Stomach (tissue), 8 donors: ENCODE measurements at regions not wholly inside any gene's neighbourhood (a gene's known extent, or its start where the extent isn't known, plus 50 kb on each side); places are given as distances from the start of the nearest gene placed in this dataset.

Experiments
- DNase-seq, 2 donors: peaks; one replicate each; pipeline versions ENCODE4 v3.0.0 to v3.0.0-alpha.2; 2013 to 2019
- H3K27ac ChIP-seq, 5 donors: fragments of 200-600 bp in 4 of 5; sonication (generic) in 4 of 5; one replicate each; pipeline ENCODE4 v1.5.1; 2013 to 2019; ENCODE audit warnings: mild to moderate bottlenecking in 1 of 5, moderate library complexity in 1 of 5
- H3K27me3 ChIP-seq, 3 donors: fragments of 200-600 bp; sonication (generic); one replicate each; pipeline ENCODE4 v1.5.1; 2017 to 2019; ENCODE audit warnings: mixed run types in 1 of 3
- H3K36me3 ChIP-seq, 4 donors: fragments of 200-600 bp; sonication (generic); 1 replicate in 3 of 4; 2 replicates in 1 of 4; pipeline ENCODE4 v1.5.1; 2016 to 2019
- H3K4me1 ChIP-seq, 4 donors: fragments of 200-600 bp; sonication (generic); one replicate each; pipeline ENCODE4 v1.5.1; 2016 to 2019
- H3K4me3 ChIP-seq, 4 donors: fragments of 200-600 bp; sonication (generic) in 3 of 4; one replicate each; pipeline ENCODE4 v1.5.1; 2016 to 2019; ENCODE audit warnings: mild to moderate bottlenecking in 1 of 4
- H3K9me3 ChIP-seq, 4 donors: fragments of 200-600 bp; sonication (generic); one replicate each; pipeline ENCODE4 v1.5.1; 2016 to 2019
- CTCF ChIP-seq, 7 experiments: fragments of 450-650 bp in 4 of 7; fragments of 200-600 bp in 3 of 7; sonication (generic) in 3 of 7; IDR thresholded peaks; one replicate each; pipeline ENCODE4 v1.5.1; 2016 to 2019; ENCODE audit warnings: antibody characterized with exemption in 7 of 7, control low read depth in 2 of 7, mild to moderate bottlenecking in 1 of 7
- EP300 ChIP-seq: sonication (generic); formaldehyde crosslinking; IDR thresholded peaks from one replicate; pipeline ENCODE4 v1.6.1; 2017; ENCODE audit warnings: antibody characterized with exemption
- POLR2A ChIP-seq, 4 donors: fragments of 450-650 bp; IDR thresholded peaks; one replicate each; pipeline ENCODE4 v1.6.1; 2016; ENCODE audit warnings: antibody characterized with exemption in 4 of 4, control low read depth in 2 of 4, mild to moderate bottlenecking in 1 of 4, moderate library complexity in 1 of 4
- POLR2AphosphoS5 ChIP-seq, 3 donors: sonication (generic); formaldehyde crosslinking; IDR thresholded peaks; one replicate each; pipeline ENCODE4 v1.6.1; 2016; ENCODE audit warnings: antibody characterized with exemption in 3 of 3
- WGBS, 5 donors: extraction: QIAGEN DNeasy Blood & Tissue Kit in 3 of 5; methylation state at CpG; one replicate each; pipeline versions ENCODE4 v1.1.5 to v1.1.7; 2013 to 2018; 5-methylcytosine and 5-hydroxymethylcytosine counted together
- intact Hi-C: fragments of 100-400 bp; cut with DNase I; formaldehyde crosslinking; loops from one replicate; pipeline ENCODE4 v1.15.1; 2023; ENCODE audit warnings: low total_unique reads
- donor health status: healthy with polysubstance abuse.
- donor health status: Bipolar disorder and iron deficiency.
- donor health status: healthy.

- DNase-seq, result no peak
- peak overlapping the region in 3 of 5 donors; percentile 38 to 66 (median 61) for H3K27ac ChIP-seq
- peaks cover 23 to 45% (median 37%) of the 10 kb centered on the region in 4 donors for H3K4me1 ChIP-seq
- no peak for TF ChIP-seq POLR2A (IDR thresholded peaks at IDR 0.05)
- H3K36me3 ChIP-seq, result no peaks in the 10 kb centered on the region
- H3K4me3 ChIP-seq, result no peak overlapping the region
- 50 to 70% (median 61%) methylated on average over 2 of the region's 2 CpGs for WGBS, 5 donors
- no peaks in the 10 kb centered on the region for H3K27me3 ChIP-seq
- intact Hi-C loops, result no loop called here
- no peaks in the 10 kb centered on the region for H3K9me3 ChIP-seq
These were observed 170.2 kb upstream of the CITED2 start for GRCh38 chr6:139544701-139545057.

GRCh38 chr6:139542351-139542750 is 167.9 kb upstream of the CITED2 start:
- H3K9me3 ChIP-seq, result no peaks in the 10 kb centered on the region
- no peaks in the 10 kb centered on the region for H3K36me3 ChIP-seq
- no peak for TF ChIP-seq CTCF (IDR thresholded peaks at IDR 0.05)
- TF ChIP-seq EP300, result no peak
- no peak for TF ChIP-seq POLR2AphosphoS5 (IDR thresholded peaks at IDR 0.05)
- TF ChIP-seq POLR2A (IDR thresholded peaks at IDR 0.05), result no peak
- no peaks in the 10 kb centered on the region for H3K27me3 ChIP-seq
- no peak overlapping the region for H3K27ac ChIP-seq
- peaks cover 28 to 67% (median 46%) of the 10 kb centered on the region in 4 donors for H3K4me1 ChIP-seq
- DNase-seq, result no peak
- intact Hi-C loops, result no loop called here
- WGBS, 5 donors, result 95 to 98% (median 97%) methylated on average over 3 of the region's 3 CpGs
- no peak overlapping the region for H3K4me3 ChIP-seq

- intact Hi-C loops, result no loop called here
- peak overlapping the region in 4 of 5 donors; percentile 61 to 78 (median 73) for H3K27ac ChIP-seq
- H3K4me1 ChIP-seq, result peaks cover 36 to 67% (median 49%) of the 10 kb centered on the region in 4 donors
- WGBS, 5 donors, result 32 to 45% (median 40%) methylated on average over 1 of the region's 1 CpG
- no peak for DNase-seq
- H3K9me3 ChIP-seq, result no peaks in the 10 kb centered on the region
- no peaks in the 10 kb centered on the region for H3K27me3 ChIP-seq
- H3K36me3 ChIP-seq, result no peaks in the 10 kb centered on the region
- no peak overlapping the region for H3K4me3 ChIP-seq
- TF ChIP-seq POLR2A (IDR thresholded peaks at IDR 0.05) (no peak), EP300 (no peak), CTCF (IDR thresholded peaks at IDR 0.05) (no peak), POLR2AphosphoS5 (IDR thresholded peaks at IDR 0.05) (no peak)
These were observed 166.4 kb upstream of the CITED2 start for GRCh38 chr6:139540894-139541293.

GRCh38 chr6:139540276-139540675 is 165.8 kb upstream of the CITED2 start:
- H3K36me3 ChIP-seq, result no peaks in the 10 kb centered on the region
- TF ChIP-seq EP300 (no peak), POLR2AphosphoS5 (IDR thresholded peaks at IDR 0.05) (no peak), CTCF (IDR thresholded peaks at IDR 0.05) (no peak), POLR2A (IDR thresholded peaks at IDR 0.05) (no peak)

GRCh38 chr6:139539852-139540251 is 165.4 kb upstream of the CITED2 start:
- Histone ChIP-seq H3K27ac (peak overlapping the region in 4 of 5 donors; percentile 61 to 78 (median 73)), H3K9me3 (no peaks in the 10 kb centered on the region), H3K36me3 (no peaks in the 10 kb centered on the region), H3K4me1 (peaks cover 29 to 63% (median 48%) of the 10 kb centered on the region in 4 donors), H3K27me3 (no peaks in the 10 kb centered on the region), H3K4me3 (no peak overlapping the region)
- intact Hi-C loops, result no loop called here
- peak; percentile 50 to 76 for DNase-seq
- TF ChIP-seq EP300 (no peak), POLR2AphosphoS5 (IDR thresholded peaks at IDR 0.05) (peak; percentile 15 to 78 (median 36)), CTCF (IDR thresholded peaks at IDR 0.05) (no peak)
- WGBS, 5 donors, result 21 to 43% (median 37%) methylated on average over 12 of the region's 12 CpGs

More at GRCh38 chr6:139540276-139540675, 165.8 kb upstream of the CITED2 start:
- peak; percentile 39 to 48 for DNase-seq
- Histone ChIP-seq H3K4me3 (no peak overlapping the region), H3K27me3 (no peaks in the 10 kb centered on the region), H3K9me3 (no peaks in the 10 kb centered on the region), H3K27ac (peak overlapping the region; percentile 37 to 78 (median 68)), H3K4me1 (peaks cover 32 to 63% (median 48%) of the 10 kb centered on the region in 4 donors)
- intact Hi-C loops, result no loop called here
- 12 to 32% (median 15%) methylated on average over 5 of the region's 5 CpGs for WGBS, 5 donors
